Breast epithelium (tissue), 4 donors: ENCODE measurements at regions not wholly inside any gene's neighbourhood (a gene's known extent, or its start where the extent isn't known, plus 50 kb on each side); places are given as distances from the start of the nearest gene placed in this dataset.

Experiments
- DNase-seq, 2 donors: peaks; one replicate each; pipeline ENCODE4 v3.0.0-alpha.2; 2019; ENCODE audit warnings: low spot score in 2 of 2
- H3K27ac ChIP-seq, 2 donors: fragments of 200-600 bp; sonication (generic) in 1 of 2; one replicate each; pipeline ENCODE4 v1.5.1; 2016 to 2019; ENCODE audit warnings: mild to moderate bottlenecking in 1 of 2
- H3K27me3 ChIP-seq, 2 donors: fragments of 200-600 bp; sonication (generic) in 1 of 2; one replicate each; pipeline versions ENCODE4 v1.5.1 to v1.6.0; 2017 to 2019; ENCODE audit warnings: control low read depth in 1 of 2, mild to moderate bottlenecking in 1 of 2
- H3K36me3 ChIP-seq: fragments of 200-600 bp; one replicate; pipeline ENCODE4 v1.5.1; 2019
- H3K4me1 ChIP-seq, 2 donors: fragments of 200-600 bp; sonication (generic); one replicate each; pipeline ENCODE4 v1.5.1; 2016 to 2019; ENCODE audit warnings: control low read depth in 1 of 2
- H3K4me3 ChIP-seq, 3 donors: fragments of 200-600 bp; sonication (generic); 1 replicate in 2 of 3; 2 replicates in 1 of 3; pipeline ENCODE4 v1.5.1; 2016 to 2019; ENCODE audit warnings: mild to moderate bottlenecking in 3 of 3, moderate library complexity in 2 of 3
- H3K9me3 ChIP-seq, 2 donors: fragments of 200-600 bp; sonication (generic) in 1 of 2; one replicate each; pipeline ENCODE4 v1.5.1; 2016 to 2019; ENCODE audit warnings: control low read depth in 1 of 2
- POLR2A ChIP-seq: fragments of 450-650 bp; IDR thresholded peaks from one replicate; pipeline ENCODE4 v1.6.1; 2016; ENCODE audit warnings: antibody characterized with exemption, mild to moderate bottlenecking, moderate library complexity
- POLR2AphosphoS5 ChIP-seq, 3 donors: sonication (generic); formaldehyde crosslinking; IDR thresholded peaks; one replicate each; pipeline ENCODE4 v1.6.1; 2017; ENCODE audit warnings: antibody characterized with exemption in 3 of 3
- intact Hi-C: fragments of 100-400 bp; cut with DNase I; formaldehyde crosslinking; loops from one replicate; pipeline ENCODE4 v1.15.1; 2023; ENCODE audit warnings: low total_unique reads
- TF ChIP-seq, protein P1 (sequence below), 3 donors: fragments of 450-650 bp; IDR thresholded peaks; one replicate each; pipeline ENCODE4 v1.5.1; 2016 to 2017; ENCODE audit warnings: antibody characterized with exemption in 3 of 3, mild to moderate bottlenecking in 3 of 3, moderate library complexity in 3 of 3

- H3K4me1 ChIP-seq = no peaks in the 10 kb centered on the region
- DNase-seq = no peak
- intact Hi-C loops = no loop called here
Observed at GRCh38 chr4:178136736-178137345, 694.6 kb upstream of the AGA start.

GRCh38 chr4:178137732-178138471 lies 695.7 kb upstream of the AGA start:
- H3K9me3 ChIP-seq = peaks cover 3 to 4% of the 10 kb centered on the region in 2 donors
- intact Hi-C loops = no loop called here
- no peak overlapping the region for H3K4me3 ChIP-seq
- no peaks in the 10 kb centered on the region for H3K27me3 ChIP-seq
- no peak overlapping the region for H3K27ac ChIP-seq
- DNase-seq = no peak
- H3K4me1 ChIP-seq = no peaks in the 10 kb centered on the region
- no peak for TF ChIP-seq POLR2A
- no peaks in the 10 kb centered on the region for H3K36me3 ChIP-seq

More at GRCh38 chr4:178136736-178137345, 694.6 kb upstream of the AGA start:
- Histone ChIP-seq H3K27ac (no peak overlapping the region), H3K9me3 (no peaks in the 10 kb centered on the region), H3K4me3 (no peak overlapping the region), H3K36me3 (no peaks in the 10 kb centered on the region), H3K27me3 (no peaks in the 10 kb centered on the region)
- TF ChIP-seq, protein P1, sequence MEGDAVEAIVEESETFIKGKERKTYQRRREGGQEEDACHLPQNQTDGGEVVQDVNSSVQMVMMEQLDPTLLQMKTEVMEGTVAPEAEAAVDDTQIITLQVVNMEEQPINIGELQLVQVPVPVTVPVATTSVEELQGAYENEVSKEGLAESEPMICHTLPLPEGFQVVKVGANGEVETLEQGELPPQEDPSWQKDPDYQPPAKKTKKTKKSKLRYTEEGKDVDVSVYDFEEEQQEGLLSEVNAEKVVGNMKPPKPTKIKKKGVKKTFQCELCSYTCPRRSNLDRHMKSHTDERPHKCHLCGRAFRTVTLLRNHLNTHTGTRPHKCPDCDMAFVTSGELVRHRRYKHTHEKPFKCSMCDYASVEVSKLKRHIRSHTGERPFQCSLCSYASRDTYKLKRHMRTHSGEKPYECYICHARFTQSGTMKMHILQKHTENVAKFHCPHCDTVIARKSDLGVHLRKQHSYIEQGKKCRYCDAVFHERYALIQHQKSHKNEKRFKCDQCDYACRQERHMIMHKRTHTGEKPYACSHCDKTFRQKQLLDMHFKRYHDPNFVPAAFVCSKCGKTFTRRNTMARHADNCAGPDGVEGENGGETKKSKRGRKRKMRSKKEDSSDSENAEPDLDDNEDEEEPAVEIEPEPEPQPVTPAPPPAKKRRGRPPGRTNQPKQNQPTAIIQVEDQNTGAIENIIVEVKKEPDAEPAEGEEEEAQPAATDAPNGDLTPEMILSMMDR (IDR thresholded peaks at IDR 0.05) = no peak
- TF ChIP-seq POLR2A (no peak), POLR2AphosphoS5 (IDR thresholded peaks at IDR 0.05) (no peak)

DNA sequence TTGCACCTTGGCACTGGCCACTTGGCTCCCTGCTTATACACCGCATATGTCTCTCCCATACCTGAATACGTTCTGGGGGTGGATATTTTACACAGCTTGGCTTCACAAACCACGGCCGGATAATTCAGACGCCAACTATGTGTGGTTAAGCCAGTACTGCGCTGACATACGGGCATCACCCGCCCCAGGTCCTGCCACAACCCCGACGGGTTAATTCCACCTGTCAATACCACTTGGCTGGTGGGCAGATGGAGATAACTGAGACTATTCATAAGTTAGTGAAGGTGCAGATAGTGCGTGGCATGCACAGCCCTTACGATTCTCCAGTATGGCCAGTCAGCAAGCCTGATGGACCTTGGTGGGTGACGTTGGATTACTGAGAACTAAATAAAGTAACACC lies 696.3 kb upstream of the AGA start:
- peaks cover 3 to 4% of the 10 kb centered on the region in 2 donors for H3K9me3 ChIP-seq
- no peak for TF ChIP-seq POLR2AphosphoS5 (IDR thresholded peaks at IDR 0.05)
- TF ChIP-seq, protein P1 (IDR thresholded peaks at IDR 0.05) = no peak
- TF ChIP-seq POLR2A = no peak
- H3K36me3 ChIP-seq = no peaks in the 10 kb centered on the region
- no peaks in the 10 kb centered on the region for H3K27me3 ChIP-seq
- DNase-seq = no peak
- intact Hi-C loops = no loop called here
- H3K4me1 ChIP-seq = no peaks in the 10 kb centered on the region
- no peak overlapping the region for H3K4me3 ChIP-seq
- no peak overlapping the region for H3K27ac ChIP-seq

- Histone ChIP-seq H3K4me3 (no peak overlapping the region), H3K9me3 (peaks cover 3 to 4% of the 10 kb centered on the region in 2 donors), H3K36me3 (no peaks in the 10 kb centered on the region), H3K4me1 (no peaks in the 10 kb centered on the region), H3K27me3 (no peaks in the 10 kb centered on the region), H3K27ac (no peak overlapping the region)
- TF ChIP-seq POLR2A (no peak), POLR2AphosphoS5 (IDR thresholded peaks at IDR 0.05) (no peak)
- TF ChIP-seq, protein P1 (IDR thresholded peaks at IDR 0.05) = no peak
- no peak for DNase-seq
- intact Hi-C loops = no loop called here
Observed at GRCh38 chr4:178140326-178140915, 698.2 kb upstream of the AGA start.

DNA sequence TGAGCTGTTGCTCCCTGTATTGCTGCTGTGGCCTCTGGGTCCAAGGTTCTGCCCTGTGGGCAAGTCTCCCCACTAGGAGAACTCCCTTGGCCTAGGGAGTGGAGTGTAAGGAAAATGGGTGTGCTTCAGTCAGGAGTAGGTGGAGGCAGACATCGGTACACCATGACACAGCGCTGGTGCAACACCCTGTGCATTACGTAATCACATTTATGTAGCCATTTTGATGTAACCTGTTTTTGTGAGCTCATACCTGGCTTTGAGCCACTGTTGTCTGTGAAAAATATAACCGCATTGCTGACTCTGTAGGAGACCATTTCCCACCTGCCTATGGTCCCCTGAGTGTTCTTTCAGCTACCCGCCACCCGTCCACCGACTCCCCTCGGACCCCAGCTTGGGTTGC lies 700.5 kb upstream of the AGA start:
- H3K4me3 ChIP-seq = no peak overlapping the region
- intact Hi-C loops = no loop called here

More for the DNA sequence above, 700.5 kb upstream of the AGA start:
- Histone ChIP-seq H3K9me3 (peaks cover 3 to 4% of the 10 kb centered on the region in 2 donors), H3K27me3 (no peaks in the 10 kb centered on the region), H3K4me1 (no peaks in the 10 kb centered on the region), H3K27ac (no peak overlapping the region), H3K36me3 (no peaks in the 10 kb centered on the region)
- no peak for DNase-seq
- TF ChIP-seq, protein P1 (IDR thresholded peaks at IDR 0.05) = no peak
- no peak for TF ChIP-seq POLR2AphosphoS5 (IDR thresholded peaks at IDR 0.05)
- no peak for TF ChIP-seq POLR2A
